ENCODE measurements at regions not wholly inside any gene's neighbourhood (a gene's known extent, or its start where the extent isn't known, plus 50 kb on each side); places are given as distances from the start of the nearest gene placed in this dataset.

- H3K27ac ChIP-seq (ENCODE audit: insufficient read depth, low read length), result no peak overlapping the region
These were observed 108.8 kb upstream of the MAGI3 start for GRCh38 chr1:113281550-113281949.

GRCh38 chr1:113282008-113282892 is 108.1 kb upstream of the MAGI3 start:
- Histone ChIP-seq H3K4me2 (ENCODE audit: extremely low read depth, insufficient read depth, low read length) (no peak overlapping the region), H4K20me1 (ENCODE audit: control insufficient read depth, extremely low read depth, insufficient read depth, low read length) (no peaks in the 10 kb centered on the region), H2AFZ (ENCODE audit: low read length) (no peak overlapping the region), H3K4me1 (ENCODE audit: control insufficient read depth, extremely low read depth, insufficient read depth, low read length) (no peaks in the 10 kb centered on the region), H3K36me3 (ENCODE audit: control insufficient read depth, insufficient read depth, low read length) (no peaks in the 10 kb centered on the region), H3K9ac (ENCODE audit: insufficient read depth, low read length) (no peak overlapping the region), H3K27ac (ENCODE audit: insufficient read depth, low read length) (no peak overlapping the region), H3K9me3 (ENCODE audit: control insufficient read depth, insufficient read depth, low read depth, low read length) (no peaks in the 10 kb centered on the region), H3K4me3 (replicated peaks in 1 of 4; ENCODE audit: control extremely low read depth in 1 of 4, insufficient read depth in 1 of 4, low read depth in 3 of 4, low read length in 4 of 4) (no peak overlapping the region), H3K79me2 (ENCODE audit: control insufficient read depth, insufficient read depth, low read length) (no peaks in the 10 kb centered on the region), H3K27me3 (ENCODE audit: control insufficient read depth, insufficient read depth, low read length) (no peaks in the 10 kb centered on the region)
- TF ChIP-seq EZH2 (IDR thresholded peaks at IDR 0.05; ENCODE audit: low read length, missing control alignments) (no peak), CTCF (conservative IDR thresholded peaks at IDR 0.05 in 1 of 2, IDR thresholded peaks at IDR 0.05 in 1 of 2; ENCODE audit: low read depth in 1 of 2, low read length in 2 of 2) (no peak)
- no peak for DNase-seq (ENCODE audit: low read depth in 2 of 2)

More at GRCh38 chr1:113281550-113281949, 108.8 kb upstream of the MAGI3 start:
- no peaks in the 10 kb centered on the region for H3K9me3 ChIP-seq (ENCODE audit: control insufficient read depth, insufficient read depth, low read depth, low read length)
- no peak for DNase-seq (ENCODE audit: low read depth in 2 of 2)
- no peak overlapping the region for H3K4me3 ChIP-seq (replicated peaks in 1 of 4; ENCODE audit: control extremely low read depth in 1 of 4, insufficient read depth in 1 of 4, low read depth in 3 of 4, low read length in 4 of 4)
- no peaks in the 10 kb centered on the region for H4K20me1 ChIP-seq (ENCODE audit: control insufficient read depth, extremely low read depth, insufficient read depth, low read length)
- no peaks in the 10 kb centered on the region for H3K27me3 ChIP-seq (ENCODE audit: control insufficient read depth, insufficient read depth, low read length)
- H2AFZ ChIP-seq (ENCODE audit: low read length), result no peak overlapping the region
- no peak overlapping the region for H3K9ac ChIP-seq (ENCODE audit: insufficient read depth, low read length)
- TF ChIP-seq EZH2 (IDR thresholded peaks at IDR 0.05; ENCODE audit: low read length, missing control alignments) (no peak), CTCF (conservative IDR thresholded peaks at IDR 0.05 in 1 of 2, IDR thresholded peaks at IDR 0.05 in 1 of 2; ENCODE audit: low read depth in 1 of 2, low read length in 2 of 2) (no peak)
- H3K36me3 ChIP-seq (ENCODE audit: control insufficient read depth, insufficient read depth, low read length), result no peaks in the 10 kb centered on the region
- no peaks in the 10 kb centered on the region for H3K79me2 ChIP-seq (ENCODE audit: control insufficient read depth, insufficient read depth, low read length)
- H3K4me1 ChIP-seq (ENCODE audit: control insufficient read depth, extremely low read depth, insufficient read depth, low read length), result no peaks in the 10 kb centered on the region
- no peak overlapping the region for H3K4me2 ChIP-seq (ENCODE audit: extremely low read depth, insufficient read depth, low read length)

GRCh38 chr1:113282893-113283285 is 107.4 kb upstream of the MAGI3 start:
- no peaks in the 10 kb centered on the region for H4K20me1 ChIP-seq (ENCODE audit: control insufficient read depth, extremely low read depth, insufficient read depth, low read length)
- no peaks in the 10 kb centered on the region for H3K79me2 ChIP-seq (ENCODE audit: control insufficient read depth, insufficient read depth, low read length)
- no peak overlapping the region for H3K9ac ChIP-seq (ENCODE audit: insufficient read depth, low read length)
- no peak overlapping the region for H3K27ac ChIP-seq (ENCODE audit: insufficient read depth, low read length)
- no peak overlapping the region for H3K4me2 ChIP-seq (ENCODE audit: extremely low read depth, insufficient read depth, low read length)
- no peak for DNase-seq (ENCODE audit: low read depth in 2 of 2)
- H3K36me3 ChIP-seq (ENCODE audit: control insufficient read depth, insufficient read depth, low read length), result no peaks in the 10 kb centered on the region
- no peaks in the 10 kb centered on the region for H3K9me3 ChIP-seq (ENCODE audit: control insufficient read depth, insufficient read depth, low read depth, low read length)
- no peaks in the 10 kb centered on the region for H3K4me1 ChIP-seq (ENCODE audit: control insufficient read depth, extremely low read depth, insufficient read depth, low read length)
- no peak overlapping the region for H3K4me3 ChIP-seq (replicated peaks in 1 of 4; ENCODE audit: control extremely low read depth in 1 of 4, insufficient read depth in 1 of 4, low read depth in 3 of 4, low read length in 4 of 4)
- H3K27me3 ChIP-seq (ENCODE audit: control insufficient read depth, insufficient read depth, low read length), result no peaks in the 10 kb centered on the region
- no peak overlapping the region for H2AFZ ChIP-seq (ENCODE audit: low read length)
- TF ChIP-seq EZH2 (IDR thresholded peaks at IDR 0.05; ENCODE audit: low read length, missing control alignments) (no peak), CTCF (conservative IDR thresholded peaks at IDR 0.05 in 1 of 2, IDR thresholded peaks at IDR 0.05 in 1 of 2; ENCODE audit: low read depth in 1 of 2, low read length in 2 of 2) (no peak)
